ENCODE measurements at regions not wholly inside any gene's neighbourhood (a gene's known extent, or its start where the extent isn't known, plus 50 kb on each side); places are given as distances from the start of the nearest gene placed in this dataset.

DNA sequence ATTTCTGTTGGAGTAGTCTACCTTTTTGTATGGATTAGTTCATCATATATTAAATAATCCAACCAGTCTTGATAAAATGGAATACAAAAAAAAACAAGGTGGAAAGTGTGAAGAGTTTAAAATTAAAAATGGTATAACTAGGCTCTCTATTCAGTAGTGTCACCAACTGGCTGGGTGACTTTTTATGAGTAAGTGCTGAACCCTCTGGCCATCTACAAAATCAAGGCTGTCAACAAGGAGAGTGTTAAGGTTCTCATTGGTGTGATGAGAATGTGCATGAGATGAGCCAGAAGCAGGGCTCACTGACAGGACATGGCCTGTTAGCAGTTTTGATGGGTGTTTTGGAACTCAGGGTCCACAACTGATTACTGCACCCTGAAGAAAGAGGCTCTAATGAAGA is 343.2 kb downstream of the AASDHPPT start:
- TF ChIP-seq, protein P1, sequence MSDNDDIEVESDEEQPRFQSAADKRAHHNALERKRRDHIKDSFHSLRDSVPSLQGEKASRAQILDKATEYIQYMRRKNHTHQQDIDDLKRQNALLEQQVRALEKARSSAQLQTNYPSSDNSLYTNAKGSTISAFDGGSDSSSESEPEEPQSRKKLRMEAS (IDR thresholded peaks at IDR 0.05; ENCODE audit: insufficient read depth, insufficient read length), result no peak
- TF ChIP-seq, protein P2, sequence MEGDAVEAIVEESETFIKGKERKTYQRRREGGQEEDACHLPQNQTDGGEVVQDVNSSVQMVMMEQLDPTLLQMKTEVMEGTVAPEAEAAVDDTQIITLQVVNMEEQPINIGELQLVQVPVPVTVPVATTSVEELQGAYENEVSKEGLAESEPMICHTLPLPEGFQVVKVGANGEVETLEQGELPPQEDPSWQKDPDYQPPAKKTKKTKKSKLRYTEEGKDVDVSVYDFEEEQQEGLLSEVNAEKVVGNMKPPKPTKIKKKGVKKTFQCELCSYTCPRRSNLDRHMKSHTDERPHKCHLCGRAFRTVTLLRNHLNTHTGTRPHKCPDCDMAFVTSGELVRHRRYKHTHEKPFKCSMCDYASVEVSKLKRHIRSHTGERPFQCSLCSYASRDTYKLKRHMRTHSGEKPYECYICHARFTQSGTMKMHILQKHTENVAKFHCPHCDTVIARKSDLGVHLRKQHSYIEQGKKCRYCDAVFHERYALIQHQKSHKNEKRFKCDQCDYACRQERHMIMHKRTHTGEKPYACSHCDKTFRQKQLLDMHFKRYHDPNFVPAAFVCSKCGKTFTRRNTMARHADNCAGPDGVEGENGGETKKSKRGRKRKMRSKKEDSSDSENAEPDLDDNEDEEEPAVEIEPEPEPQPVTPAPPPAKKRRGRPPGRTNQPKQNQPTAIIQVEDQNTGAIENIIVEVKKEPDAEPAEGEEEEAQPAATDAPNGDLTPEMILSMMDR (IDR thresholded peaks at IDR 0.05; ENCODE audit: extremely low read depth in 1 of 2, insufficient read depth in 1 of 2, low read depth in 1 of 2, low read length in 2 of 2), result no peak

All from endothelial cell of umbilical vein (primary cell).